ENCODE measurements at regions not wholly inside any gene's neighbourhood (a gene's known extent, or its start where the extent isn't known, plus 50 kb on each side); places are given as distances from the start of the nearest gene placed in this dataset.

DNA sequence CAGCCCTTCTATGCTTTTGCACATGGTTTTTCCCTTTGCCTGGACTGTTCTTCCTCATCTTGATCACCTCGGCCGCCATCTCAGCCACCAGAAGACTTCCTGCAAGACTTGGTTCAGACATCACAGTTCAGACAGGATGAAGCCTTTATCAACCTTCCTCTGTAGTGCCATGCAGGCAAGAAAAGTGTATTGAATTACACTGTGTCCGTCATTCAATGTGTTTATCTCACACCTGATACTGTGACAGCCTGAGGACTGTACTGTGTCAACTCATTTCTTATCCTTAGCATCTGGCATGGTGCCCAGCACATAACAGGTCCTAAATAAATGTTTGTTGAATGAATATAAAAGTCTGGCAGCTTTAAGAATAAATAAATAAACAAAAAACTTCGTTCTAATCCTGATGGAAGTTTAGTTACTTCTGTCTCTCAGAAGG, 133.3 kb upstream of the MAN1A1 start:
- Histone ChIP-seq H3K9ac (ENCODE audit: extremely low read depth, insufficient read length, low read length) (no peak overlapping the region), H3K9me3 (ENCODE audit: control insufficient read depth, low read depth, low read length) (no peaks in the 10 kb centered on the region), H2BK12ac (ENCODE audit: insufficient read length, low read depth, low read length) (no peak overlapping the region), H3K4me1 (ENCODE audit: insufficient read depth, low read length) (no peaks in the 10 kb centered on the region), H3K4me2 (ENCODE audit: insufficient read depth, insufficient read length, low read length) (no peak overlapping the region), H3K4ac (ENCODE audit: low read depth, low read length) (no peak overlapping the region), H4K8ac (replicated peaks; ENCODE audit: insufficient read length, low read depth, low read length) (no peak overlapping the region), H3K27ac (ENCODE audit: insufficient read length, low read depth, low read length) (no peak overlapping the region), H4K20me1 (ENCODE audit: control insufficient read depth, insufficient read depth, insufficient read length) (no peaks in the 10 kb centered on the region), H2BK120ac (ENCODE audit: low read depth, low read length, poor library complexity, severe bottlenecking) (no peak overlapping the region), H2BK20ac (ENCODE audit: low read depth, low read length, poor library complexity, severe bottlenecking) (no peak overlapping the region), H3K23me2 (ENCODE audit: insufficient read length, low read depth, low read length, poor library complexity, severe bottlenecking) (no peaks in the 10 kb centered on the region), H2AK5ac (ENCODE audit: insufficient read length, low read length) (no peak overlapping the region), H2BK5ac (ENCODE audit: insufficient read length, low read length) (no peak overlapping the region), H2AFZ (ENCODE audit: low read length) (no peak overlapping the region), H3T11ph (ENCODE audit: low read length) (no peak overlapping the region), H4K91ac (ENCODE audit: insufficient read length, low read depth, low read length) (no peak overlapping the region), H3K14ac (ENCODE audit: insufficient read depth, low read length) (no peak overlapping the region), H3K27me3 (ENCODE audit: insufficient read depth, low read length) (no peaks in the 10 kb centered on the region), H3K18ac (ENCODE audit: insufficient read length, low read depth, low read length) (no peak overlapping the region), H3K79me2 (ENCODE audit: insufficient read depth, low read length) (no peaks in the 10 kb centered on the region), H3K79me1 (ENCODE audit: insufficient read depth, low read depth, low read length, poor library complexity, severe bottlenecking) (no peaks in the 10 kb centered on the region), H3K56ac (ENCODE audit: insufficient read length, low read depth, low read length) (no peak overlapping the region), H4K5ac (ENCODE audit: insufficient read length, low read depth, low read length) (no peak overlapping the region), H2BK15ac (ENCODE audit: low read depth, low read length) (no peak overlapping the region), H3K23ac (ENCODE audit: insufficient read length, low read depth, low read length) (no peak overlapping the region)
- Mint-ChIP-seq H3K27ac (no peak overlapping the region), H3K27me3 (ENCODE audit: low read depth) (no peaks in the 10 kb centered on the region), H3K36me3 (ENCODE audit: insufficient read depth in 1 of 3, low read depth in 3 of 3) (no peaks in the 10 kb centered on the region), H3K4me1 (no peaks in the 10 kb centered on the region), H3K9me3 (no peaks in the 10 kb centered on the region), H3K4me3 (no peak overlapping the region)
- no peak for DNase-seq
- no peak for TF ChIP-seq CTCF (conservative IDR thresholded peaks at IDR 0.05)
- no CpG with 5 or more reads among the region's 4 CpGs for WGBS (ENCODE audit: extremely low coverage, insufficient read length, low lambda C conversion rate)

All from H9 (cell line).